NCI-H345 (cell line): ENCODE measurements at regions not wholly inside any gene's neighbourhood (a gene's known extent, or its start where the extent isn't known, plus 50 kb on each side); places are given as distances from the start of the nearest gene placed in this dataset.
A peak's percentile ranks its signal among the peaks of the same experiment; 100 is the strongest.

Experiments used
- DNase-seq: peaks from one replicate; lab custom pipeline; 2025; lab: John Stamatoyannopoulos, UW

GRCh38 chr7:38070718-38071117 is 107.3 kb upstream of the STARD3NL start:
- no peak for DNase-seq

- no peak for DNase-seq
Measured at GRCh38 chr7:38086857-38087256, 91.2 kb upstream of the STARD3NL start.

GRCh38 chr7:38102507-38102906 is 75.5 kb upstream of the STARD3NL start:
- no peak for DNase-seq

- peak; percentile 51 for DNase-seq
Measured at GRCh38 chr7:38105874-38106483, 72.1 kb upstream of the STARD3NL start.

GRCh38 chr7:38107486-38107893 is 70.6 kb upstream of the STARD3NL start:
- peak; percentile 76 for DNase-seq

GRCh38 chr7:38112075-38112474 is 66.0 kb upstream of the STARD3NL start:
- no peak for DNase-seq

- DNase-seq, result no peak
Measured at GRCh38 chr7:38120076-38120475, 58.0 kb upstream of the STARD3NL start.

GRCh38 chr7:38122501-38122900 is 55.5 kb upstream of the STARD3NL start:
- DNase-seq, result no peak

GRCh38 chr7:38123494-38123893 is 54.6 kb upstream of the STARD3NL start:
- no peak for DNase-seq

- no peak for DNase-seq
Measured at GRCh38 chr7:38127216-38128207, 50.5 kb upstream of the STARD3NL start.
